GM13976 (cell line): ENCODE measurements at regions not wholly inside any gene's neighbourhood (a gene's known extent, or its start where the extent isn't known, plus 50 kb on each side); places are given as distances from the start of the nearest gene placed in this dataset.
"Not testable (repeated sequence)": the region's sequence is repeated elsewhere in the genome, so short reads cannot be mapped to it uniquely, and the experiment has no call there.

Experiments
- DNase-seq: peaks from one replicate; pipeline ENCODE4 v3.0.0; 2012; ENCODE audit warnings: low spot score
- in situ Hi-C: fragments of 300-500 bp; cut with MboI; formaldehyde crosslinking; loops from one replicate; pipeline ENCODE4 v1.12.0; 2022; ENCODE audit warnings: low sequenced_read_pairs, mixed read lengths, inconsistent platforms; ENCODE audit not compliant: unreplicated experiment
- TF ChIP-seq, protein P1 (sequence below): IDR thresholded peaks from 2 replicates; pipeline ENCODE4 v1.5.1; 2012; ENCODE audit warnings: borderline replicate concordance, mild to moderate bottlenecking; ENCODE audit not compliant: insufficient read depth; ENCODE audit errors: extremely low read depth, missing control alignments, control extremely low read depth

DNA sequence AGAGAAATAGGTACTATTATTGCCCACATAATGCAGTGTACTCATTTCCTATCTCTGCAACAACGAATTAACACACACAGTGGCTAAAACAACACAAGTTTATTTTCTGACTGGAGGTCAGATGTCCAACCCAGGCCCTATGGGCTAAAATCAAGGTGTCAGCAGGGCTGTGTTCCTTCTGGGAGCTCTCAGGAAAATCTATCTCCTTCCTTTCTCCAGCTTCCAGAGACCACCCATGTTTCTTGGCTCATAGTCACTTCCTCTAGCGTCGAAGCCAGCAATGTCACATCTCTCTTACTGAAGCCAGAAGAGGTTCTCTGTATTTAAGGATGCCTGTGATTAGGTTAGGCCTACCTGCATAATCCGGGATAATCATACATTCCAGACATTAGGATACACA, 60.9 kb upstream of the TOP1 start:
- in situ Hi-C loops: no loop called here
- no peak for DNase-seq
- TF ChIP-seq, protein P1, sequence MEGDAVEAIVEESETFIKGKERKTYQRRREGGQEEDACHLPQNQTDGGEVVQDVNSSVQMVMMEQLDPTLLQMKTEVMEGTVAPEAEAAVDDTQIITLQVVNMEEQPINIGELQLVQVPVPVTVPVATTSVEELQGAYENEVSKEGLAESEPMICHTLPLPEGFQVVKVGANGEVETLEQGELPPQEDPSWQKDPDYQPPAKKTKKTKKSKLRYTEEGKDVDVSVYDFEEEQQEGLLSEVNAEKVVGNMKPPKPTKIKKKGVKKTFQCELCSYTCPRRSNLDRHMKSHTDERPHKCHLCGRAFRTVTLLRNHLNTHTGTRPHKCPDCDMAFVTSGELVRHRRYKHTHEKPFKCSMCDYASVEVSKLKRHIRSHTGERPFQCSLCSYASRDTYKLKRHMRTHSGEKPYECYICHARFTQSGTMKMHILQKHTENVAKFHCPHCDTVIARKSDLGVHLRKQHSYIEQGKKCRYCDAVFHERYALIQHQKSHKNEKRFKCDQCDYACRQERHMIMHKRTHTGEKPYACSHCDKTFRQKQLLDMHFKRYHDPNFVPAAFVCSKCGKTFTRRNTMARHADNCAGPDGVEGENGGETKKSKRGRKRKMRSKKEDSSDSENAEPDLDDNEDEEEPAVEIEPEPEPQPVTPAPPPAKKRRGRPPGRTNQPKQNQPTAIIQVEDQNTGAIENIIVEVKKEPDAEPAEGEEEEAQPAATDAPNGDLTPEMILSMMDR: no peak

DNA sequence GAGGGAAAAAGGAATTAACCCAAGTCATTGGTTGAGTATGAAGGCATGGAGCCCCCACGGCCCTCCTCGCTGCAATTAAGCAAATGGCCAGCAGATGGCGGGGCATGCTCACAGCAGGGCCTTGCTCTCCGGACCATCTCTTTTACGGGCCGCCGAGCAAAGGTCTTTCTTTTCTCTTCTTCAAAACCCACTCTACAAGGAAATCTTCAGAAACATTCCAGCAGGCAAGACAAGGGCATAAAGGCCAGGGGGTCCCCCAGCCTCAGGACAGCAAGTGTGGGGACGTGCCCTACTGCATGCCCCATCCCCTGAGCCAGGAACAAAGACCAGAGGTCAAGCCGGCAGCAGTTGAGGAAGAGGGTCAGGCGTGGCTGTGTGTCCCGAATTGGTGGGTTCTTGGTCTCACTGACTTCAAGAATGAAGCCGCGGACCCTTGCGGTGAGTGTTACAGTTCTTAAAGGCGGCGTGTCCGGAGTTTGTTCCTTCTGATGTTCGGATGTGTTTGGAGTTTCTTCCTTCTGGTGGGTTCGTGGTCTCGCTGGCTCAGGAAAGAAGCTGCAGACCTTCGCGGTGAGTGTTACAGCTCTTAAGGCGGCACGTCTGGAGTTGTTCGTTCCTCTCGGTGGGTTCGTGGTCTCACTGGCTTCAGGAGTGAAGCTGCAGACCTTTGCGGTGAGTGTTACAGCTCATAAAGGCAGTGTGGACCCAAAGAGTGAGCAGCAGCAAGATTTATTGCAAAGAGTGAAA, 59.6 kb upstream of the TOP1 start:
- peak; percentile 78 for DNase-seq
- in situ Hi-C loops: not testable (repeated sequence)
- TF ChIP-seq, protein P1: peak; percentile 95

DNA sequence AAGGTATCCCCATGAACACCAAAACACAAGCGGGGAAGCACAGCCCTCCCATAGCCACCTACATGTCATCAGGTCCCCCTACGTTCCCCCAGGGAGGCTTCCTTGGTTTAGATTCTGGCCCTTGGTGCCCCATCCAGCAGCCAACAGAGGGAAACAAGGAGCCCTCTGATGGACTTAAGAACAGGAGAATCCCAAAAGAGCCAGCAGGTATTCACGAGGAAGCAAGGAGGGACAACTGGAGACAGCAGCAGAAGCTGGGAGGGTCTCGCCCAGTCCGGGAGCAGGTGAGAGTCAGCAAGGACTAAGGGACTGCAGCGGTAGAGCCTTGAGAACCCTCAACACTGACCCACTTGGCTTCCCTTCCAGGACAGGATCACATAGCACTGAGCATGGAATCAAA, 58.4 kb upstream of the TOP1 start:
- no peak for DNase-seq
- in situ Hi-C loops: loop anchor here (10.0 kb wide), 3 partner anchors 95 to 375 kb away; partner anchors contain the start of gene LPIN3
- TF ChIP-seq, protein P1: no peak

DNA sequence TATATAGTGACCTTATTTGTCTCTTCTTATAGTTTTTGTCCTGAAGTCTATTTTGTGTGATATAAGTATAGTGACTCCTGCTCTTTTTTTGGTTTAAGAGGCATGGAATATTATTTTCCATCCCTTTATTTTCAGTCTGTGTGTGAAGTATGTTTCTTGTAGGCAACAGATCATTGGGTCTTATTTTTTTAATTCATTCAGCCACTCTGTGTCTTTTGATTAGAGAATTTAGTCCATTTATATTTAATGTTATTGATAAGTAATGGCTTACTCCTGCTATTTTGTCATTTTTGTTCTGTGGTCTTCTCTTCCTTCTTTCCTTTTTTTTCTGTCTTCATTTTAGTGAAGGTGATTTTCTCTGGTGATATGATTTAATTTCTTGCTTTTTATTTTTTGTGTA, 51.4 kb upstream of the TOP1 start:
- DNase-seq: no peak
- TF ChIP-seq, protein P1: no peak
- in situ Hi-C loops: loop anchor here (10.0 kb wide), 3 partner anchors 88 to 368 kb away; partner anchors contain the start of gene LPIN3

DNA sequence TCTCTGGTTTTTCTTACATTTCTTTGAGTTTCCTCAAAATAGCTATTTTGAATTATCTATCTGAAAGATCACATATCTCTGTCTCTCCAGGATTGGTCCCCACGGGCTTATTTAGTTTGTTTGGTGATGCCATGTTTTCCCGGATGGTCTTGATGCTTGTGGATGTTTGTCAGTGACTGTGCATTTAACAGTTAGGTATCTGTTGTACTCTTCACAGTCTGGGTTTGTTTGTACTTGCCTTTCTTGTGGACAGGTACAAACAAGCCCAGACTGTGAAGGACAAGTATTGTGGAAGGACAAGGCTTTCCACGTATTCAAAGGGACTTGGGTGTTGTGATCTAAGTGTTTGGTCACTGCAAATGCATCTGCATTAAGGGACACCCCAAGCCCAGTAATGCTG, 49.9 kb upstream of the TOP1 start:
- TF ChIP-seq, protein P1: no peak
- in situ Hi-C loops: loop anchor here (10.0 kb wide), 3 partner anchors 86 to 366 kb away; partner anchors contain the start of gene LPIN3
- DNase-seq: no peak
